Esophagus muscularis mucosa (tissue), 4 donors: ENCODE measurements at regions not wholly inside any gene's neighbourhood (a gene's known extent, or its start where the extent isn't known, plus 50 kb on each side); places are given as distances from the start of the nearest gene placed in this dataset.

Experiments used
- CTCF ChIP-seq, 3 experiments: fragments of 200-600 bp in 2 of 3; fragments of 450-650 bp in 1 of 3; sonication (generic) in 2 of 3; IDR thresholded peaks; one replicate each; pipeline ENCODE4 v1.5.1; 2017 to 2019; ENCODE audit warnings: antibody characterized with exemption in 3 of 3, mild to moderate bottlenecking in 2 of 3, moderate library complexity in 1 of 3
- EP300 ChIP-seq: sonication (generic); formaldehyde crosslinking; IDR thresholded peaks from one replicate; pipeline ENCODE4 v1.6.1; 2017; ENCODE audit warnings: antibody characterized with exemption
- POLR2A ChIP-seq: fragments of 450-650 bp; IDR thresholded peaks from one replicate; pipeline ENCODE4 v1.6.1; 2017; ENCODE audit warnings: antibody characterized with exemption, moderate library complexity, mild to moderate bottlenecking, low read depth

GRCh38 chr4:13268165-13268564 is 216.0 kb downstream of the RAB28 start:
- no peak for TF ChIP-seq CTCF (IDR thresholded peaks at IDR 0.05)
- no peak for TF ChIP-seq POLR2A
- TF ChIP-seq EP300 = no peak
